ENCODE measurements at regions not wholly inside any gene's neighbourhood (a gene's known extent, or its start where the extent isn't known, plus 50 kb on each side); places are given as distances from the start of the nearest gene placed in this dataset.

GRCh38 chr5:19193631-19194030 is 794.4 kb downstream of the CDH18 start:
- H3K9me3 ChIP-seq = no peaks in the 10 kb centered on the region
- no peak for TF ChIP-seq CTCF (IDR thresholded peaks at IDR 0.05; ENCODE audit: low read depth, low read length)
- no peaks in the 10 kb centered on the region for H3K27me3 ChIP-seq
- DNase-seq = no peak
- H3K4me1 ChIP-seq = no peaks in the 10 kb centered on the region
- no peaks in the 10 kb centered on the region for H3K36me3 ChIP-seq
- no peak overlapping the region for H3K4me3 ChIP-seq (ENCODE audit: low read depth, low read length)

- no peaks in the 10 kb centered on the region for H3K4me1 ChIP-seq
- no peaks in the 10 kb centered on the region for H3K27me3 ChIP-seq
- H3K9me3 ChIP-seq = no peaks in the 10 kb centered on the region
- H3K36me3 ChIP-seq = no peaks in the 10 kb centered on the region
- DNase-seq = no peak
- no peak for TF ChIP-seq CTCF (IDR thresholded peaks at IDR 0.05; ENCODE audit: low read depth, low read length)
- H3K4me3 ChIP-seq (ENCODE audit: low read depth, low read length) = no peak overlapping the region
Observed at GRCh38 chr5:19196631-19197030, 791.4 kb downstream of the CDH18 start.

- Histone ChIP-seq H3K9me3 (no peaks in the 10 kb centered on the region), H3K4me1 (no peaks in the 10 kb centered on the region), H3K4me3 (ENCODE audit: low read depth, low read length) (no peak overlapping the region), H3K27me3 (no peaks in the 10 kb centered on the region), H3K36me3 (no peaks in the 10 kb centered on the region)
- DNase-seq = no peak
- TF ChIP-seq CTCF (IDR thresholded peaks at IDR 0.05; ENCODE audit: low read depth, low read length) = no peak
Observed at GRCh38 chr5:19200251-19200650, 787.7 kb downstream of the CDH18 start.

DNA sequence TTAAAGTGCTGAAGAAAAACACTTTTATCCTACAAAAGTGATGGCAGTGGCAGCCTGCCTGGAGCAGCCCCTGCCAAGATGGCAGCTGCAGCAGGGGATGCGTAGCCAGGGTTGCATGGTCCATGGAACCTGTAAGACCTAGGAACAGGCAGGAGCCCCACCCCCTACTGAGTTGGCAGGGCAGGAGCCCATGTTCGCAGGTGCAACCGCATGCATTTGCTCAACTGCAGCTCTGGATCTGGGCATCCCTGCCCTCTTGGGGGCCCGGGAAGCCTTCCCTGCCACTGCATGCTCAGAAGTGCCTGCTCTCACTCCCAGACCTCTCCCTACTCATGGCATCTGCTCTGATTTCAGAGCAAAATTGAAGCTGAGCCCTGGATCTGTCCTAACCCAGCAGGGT is 779.6 kb downstream of the CDH18 start:
- Histone ChIP-seq H3K27me3 (no peaks in the 10 kb centered on the region), H3K36me3 (no peaks in the 10 kb centered on the region), H3K4me1 (no peaks in the 10 kb centered on the region), H3K9me3 (no peaks in the 10 kb centered on the region), H3K4me3 (ENCODE audit: low read depth, low read length) (no peak overlapping the region)
- no peak for DNase-seq
- TF ChIP-seq CTCF (IDR thresholded peaks at IDR 0.05; ENCODE audit: low read depth, low read length) = no peak

DNA sequence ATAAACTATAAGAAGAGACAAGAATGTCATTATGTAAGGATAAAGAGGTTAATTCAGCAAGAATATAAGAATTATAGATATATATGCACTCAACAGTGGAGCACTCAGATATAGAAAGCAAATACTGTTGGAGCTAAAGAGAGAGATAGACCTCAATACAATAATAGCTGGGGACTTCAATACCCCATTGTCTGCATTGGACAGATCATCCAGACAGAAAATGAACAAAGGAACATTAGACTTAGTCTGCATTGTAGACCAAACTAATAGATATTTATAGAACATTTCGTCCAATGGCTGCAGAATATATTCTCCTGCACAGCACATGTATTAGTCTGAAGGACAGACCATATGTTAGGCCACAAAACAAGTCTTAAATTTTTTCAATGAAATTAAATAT is 777.1 kb downstream of the CDH18 start:
- Histone ChIP-seq H3K4me3 (ENCODE audit: low read depth, low read length) (no peak overlapping the region), H3K4me1 (no peaks in the 10 kb centered on the region), H3K27me3 (no peaks in the 10 kb centered on the region), H3K9me3 (no peaks in the 10 kb centered on the region), H3K36me3 (no peaks in the 10 kb centered on the region)
- TF ChIP-seq CTCF (IDR thresholded peaks at IDR 0.05; ENCODE audit: low read depth, low read length) = no peak
- no peak for DNase-seq

DNA sequence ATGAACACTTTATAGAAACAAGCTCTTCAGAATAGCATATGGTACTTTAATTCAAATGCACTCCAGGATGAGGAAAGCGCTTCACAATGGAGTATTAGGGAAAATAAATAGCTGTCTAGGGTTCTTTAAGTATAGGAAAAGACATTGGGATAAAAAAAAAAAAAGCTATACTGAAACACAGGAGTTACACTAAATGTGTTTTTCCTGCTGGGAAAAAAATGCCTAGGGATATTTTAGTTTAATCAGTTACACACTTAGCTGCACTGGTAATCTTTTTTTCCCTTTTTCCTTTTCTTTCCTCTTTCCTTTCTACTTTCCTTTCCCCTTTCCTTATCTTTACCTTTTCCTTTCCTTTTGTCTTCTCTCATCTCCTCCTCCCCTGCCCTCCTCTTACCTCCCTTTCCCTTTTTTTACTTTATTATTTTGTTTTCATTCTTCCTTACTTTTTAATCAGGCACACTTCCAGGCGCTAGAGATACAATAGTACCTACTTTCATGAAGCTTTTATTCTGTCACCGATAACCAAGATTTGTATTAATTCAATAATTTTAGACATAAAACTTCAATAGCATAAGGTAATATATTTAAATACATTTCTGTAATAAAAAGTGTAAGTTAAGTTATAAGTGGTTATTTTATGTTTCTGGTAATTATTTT is 758.7 kb downstream of the CDH18 start:
- Histone ChIP-seq H3K36me3 (no peaks in the 10 kb centered on the region), H3K4me3 (ENCODE audit: low read depth, low read length) (no peak overlapping the region), H3K4me1 (no peaks in the 10 kb centered on the region; the same call in 1 of the 2 replicates), H3K27me3 (no peaks in the 10 kb centered on the region), H3K9me3 (no peaks in the 10 kb centered on the region)
- no peak for TF ChIP-seq CTCF (IDR thresholded peaks at IDR 0.05; ENCODE audit: low read depth, low read length)
- no peak for DNase-seq
